Endothelial cell of umbilical vein (primary cell): ENCODE measurements at regions not wholly inside any gene's neighbourhood (a gene's known extent, or its start where the extent isn't known, plus 50 kb on each side); places are given as distances from the start of the nearest gene placed in this dataset.

Experiments
- EZH2 ChIP-seq: IDR thresholded peaks from 2 replicates; pipeline ENCODE4 v1.6.1; 2012; ENCODE audit warnings: borderline replicate concordance, low read depth, mild to moderate bottlenecking, moderate library complexity, low read length, inconsistent platforms; ENCODE audit not compliant: severe bottlenecking
- FOS ChIP-seq: IDR thresholded peaks from 2 replicates; pipeline ENCODE4 v1.6.1; 2011; ENCODE audit warnings: mild to moderate bottlenecking, low read length, moderate library complexity, borderline replicate concordance; ENCODE audit not compliant: insufficient read depth
- GATA2 ChIP-seq: IDR thresholded peaks from 2 replicates; pipeline ENCODE4 v1.7.0; 2011; ENCODE audit warnings: low read depth, mild to moderate bottlenecking, moderate library complexity, mixed read lengths, low read length; ENCODE audit not compliant: insufficient read length, insufficient read depth
- POLR2A ChIP-seq: IDR thresholded peaks from 2 replicates; pipeline ENCODE4 v1.6.1; 2012; ENCODE audit warnings: low read depth, mild to moderate bottlenecking, control low read depth, low read length
- POLR2AphosphoS5 ChIP-seq: IDR thresholded peaks from 2 replicates; pipeline ENCODE4 v1.6.1; 2012; ENCODE audit warnings: low read depth, mild to moderate bottlenecking, control low read depth, low read length, moderate library complexity; ENCODE audit not compliant: insufficient read depth
- TF ChIP-seq, protein P1 (sequence below), 2 donors: IDR thresholded peaks; 1 replicate in 1 of 2; 2 replicates in 1 of 2; pipeline ENCODE4 v1.5.1; 2011; ENCODE audit warnings: low read length in 2 of 2, mild to moderate bottlenecking in 2 of 2, moderate library complexity in 2 of 2, control low read depth in 1 of 2, inconsistent platforms in 1 of 2, low read depth in 1 of 2; ENCODE audit not compliant: insufficient read depth in 1 of 2; ENCODE audit errors: extremely low read depth in 1 of 2

DNA sequence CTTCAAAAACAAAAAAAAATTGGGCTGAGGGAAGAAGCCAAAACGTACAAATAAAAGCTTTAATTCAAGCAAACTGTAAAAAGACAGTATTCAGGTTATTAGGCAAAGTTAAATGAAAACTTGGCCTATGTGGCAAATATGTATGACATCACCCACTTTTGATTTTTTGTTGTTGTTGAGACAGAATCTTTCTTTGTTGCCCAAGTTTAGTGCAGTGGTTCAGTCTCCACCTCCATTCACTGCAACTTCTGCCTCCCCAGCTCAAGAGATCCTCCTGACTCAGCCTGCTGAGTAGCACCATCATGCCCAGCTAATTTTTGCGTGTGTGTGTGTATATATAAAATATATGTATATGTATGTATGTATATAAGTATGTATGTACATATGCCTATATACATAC is 440.4 kb upstream of the NRXN1 start:
- no peak for TF ChIP-seq POLR2A
- TF ChIP-seq GATA2, result no peak
- TF ChIP-seq, protein P1, sequence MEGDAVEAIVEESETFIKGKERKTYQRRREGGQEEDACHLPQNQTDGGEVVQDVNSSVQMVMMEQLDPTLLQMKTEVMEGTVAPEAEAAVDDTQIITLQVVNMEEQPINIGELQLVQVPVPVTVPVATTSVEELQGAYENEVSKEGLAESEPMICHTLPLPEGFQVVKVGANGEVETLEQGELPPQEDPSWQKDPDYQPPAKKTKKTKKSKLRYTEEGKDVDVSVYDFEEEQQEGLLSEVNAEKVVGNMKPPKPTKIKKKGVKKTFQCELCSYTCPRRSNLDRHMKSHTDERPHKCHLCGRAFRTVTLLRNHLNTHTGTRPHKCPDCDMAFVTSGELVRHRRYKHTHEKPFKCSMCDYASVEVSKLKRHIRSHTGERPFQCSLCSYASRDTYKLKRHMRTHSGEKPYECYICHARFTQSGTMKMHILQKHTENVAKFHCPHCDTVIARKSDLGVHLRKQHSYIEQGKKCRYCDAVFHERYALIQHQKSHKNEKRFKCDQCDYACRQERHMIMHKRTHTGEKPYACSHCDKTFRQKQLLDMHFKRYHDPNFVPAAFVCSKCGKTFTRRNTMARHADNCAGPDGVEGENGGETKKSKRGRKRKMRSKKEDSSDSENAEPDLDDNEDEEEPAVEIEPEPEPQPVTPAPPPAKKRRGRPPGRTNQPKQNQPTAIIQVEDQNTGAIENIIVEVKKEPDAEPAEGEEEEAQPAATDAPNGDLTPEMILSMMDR (IDR thresholded peaks at IDR 0.05; ENCODE audit: extremely low read depth in 1 of 2, insufficient read depth in 1 of 2, low read depth in 1 of 2, low read length in 2 of 2), result no peak
- TF ChIP-seq POLR2AphosphoS5, result no peak
- TF ChIP-seq FOS, result no peak
- TF ChIP-seq EZH2, result no peak
